ENCODE measurements at regions not wholly inside any gene's neighbourhood (a gene's known extent, or its start where the extent isn't known, plus 50 kb on each side); places are given as distances from the start of the nearest gene placed in this dataset.

- Histone ChIP-seq H3K9me3 (ENCODE audit: low read length) (no peaks in the 10 kb centered on the region), H3K79me2 (ENCODE audit: insufficient read depth, low read depth, low read length) (no peaks in the 10 kb centered on the region), H3K4me2 (ENCODE audit: low read length) (no peak overlapping the region), H3K9me2 (ENCODE audit: insufficient read depth, low read length) (no peaks in the 10 kb centered on the region), H3K36me3 (ENCODE audit: insufficient read depth, low read length) (no peaks in the 10 kb centered on the region), H3K4me3 (ENCODE audit: low read depth, low read length, poor library complexity, severe bottlenecking) (no peak overlapping the region), H2AFZ (ENCODE audit: low read length) (no peak overlapping the region), H3K4me1 (ENCODE audit: insufficient read depth, low read length, poor library complexity, severe bottlenecking) (no peaks in the 10 kb centered on the region), H4K20me1 (ENCODE audit: insufficient read depth, low read length) (no peaks in the 10 kb centered on the region), H3K27ac (ENCODE audit: low read depth, low read length, poor library complexity, severe bottlenecking) (no peak overlapping the region)
- DNase-seq (ENCODE audit: low spot score), result no peak
- intact Hi-C loops (cut with micrococcal nuclease; ENCODE audit: unreplicated experiment), result no loop called here
- CTCF ChIA-PET (ENCODE audit: unreplicated experiment), result no interaction called here
- TF ChIP-seq CTCF (conservative IDR thresholded peaks at IDR 0.05; ENCODE audit: low read length), result no peak
- TF ChIP-seq EZH2phosphoT487 (IDR thresholded peaks at IDR 0.05; ENCODE audit: borderline replicate concordance, low read depth, low read length), result no peak
- POLR2A ChIA-PET, result no interaction called here
- BruUV-seq (replicated peaks), result no TSS peak
Measured at GRCh38 chr15:91787198-91787597, 66.3 kb upstream of the SLCO3A1 start.

GRCh38 chr15:91789136-91789535 lies 64.4 kb upstream of the SLCO3A1 start:
- BruUV-seq (replicated peaks), result no TSS peak
- no peaks in the 10 kb centered on the region for H4K20me1 ChIP-seq (ENCODE audit: insufficient read depth, low read length)
- TF ChIP-seq CTCF (conservative IDR thresholded peaks at IDR 0.05; ENCODE audit: low read length) (no peak), EZH2phosphoT487 (IDR thresholded peaks at IDR 0.05; ENCODE audit: borderline replicate concordance, low read depth, low read length) (no peak)
- ChIA-PET POLR2A (no interaction called here), CTCF (ENCODE audit: unreplicated experiment) (no interaction called here)
- H3K4me1 ChIP-seq (ENCODE audit: insufficient read depth, low read length, poor library complexity, severe bottlenecking), result no peaks in the 10 kb centered on the region
- H3K79me2 ChIP-seq (ENCODE audit: insufficient read depth, low read depth, low read length), result no peaks in the 10 kb centered on the region
- H2AFZ ChIP-seq (ENCODE audit: low read length), result no peak overlapping the region
- no peaks in the 10 kb centered on the region for H3K9me2 ChIP-seq (ENCODE audit: insufficient read depth, low read length)
- no peaks in the 10 kb centered on the region for H3K9me3 ChIP-seq (ENCODE audit: low read length)
- no peak overlapping the region for H3K27ac ChIP-seq (ENCODE audit: low read depth, low read length, poor library complexity, severe bottlenecking)
- no peaks in the 10 kb centered on the region for H3K36me3 ChIP-seq (ENCODE audit: insufficient read depth, low read length)
- intact Hi-C loops (cut with micrococcal nuclease; ENCODE audit: unreplicated experiment), result no loop called here
- H3K4me3 ChIP-seq (ENCODE audit: low read depth, low read length, poor library complexity, severe bottlenecking), result no peak overlapping the region
- DNase-seq (ENCODE audit: low spot score), result no peak
- H3K4me2 ChIP-seq (ENCODE audit: low read length), result no peak overlapping the region

GRCh38 chr15:91790836-91791235 lies 62.7 kb upstream of the SLCO3A1 start:
- Histone ChIP-seq H3K4me1 (ENCODE audit: insufficient read depth, low read length, poor library complexity, severe bottlenecking) (no peaks in the 10 kb centered on the region), H3K9me3 (ENCODE audit: low read length) (no peaks in the 10 kb centered on the region), H3K36me3 (ENCODE audit: insufficient read depth, low read length) (no peaks in the 10 kb centered on the region), H3K27ac (ENCODE audit: low read depth, low read length, poor library complexity, severe bottlenecking) (no peak overlapping the region), H4K20me1 (ENCODE audit: insufficient read depth, low read length) (no peaks in the 10 kb centered on the region), H3K4me3 (ENCODE audit: low read depth, low read length, poor library complexity, severe bottlenecking) (no peak overlapping the region), H3K9me2 (ENCODE audit: insufficient read depth, low read length) (no peaks in the 10 kb centered on the region), H3K79me2 (ENCODE audit: insufficient read depth, low read depth, low read length) (no peaks in the 10 kb centered on the region), H3K4me2 (ENCODE audit: low read length) (no peak overlapping the region), H2AFZ (ENCODE audit: low read length) (no peak overlapping the region)
- CTCF ChIA-PET (ENCODE audit: unreplicated experiment), result no interaction called here
- TF ChIP-seq EZH2phosphoT487 (IDR thresholded peaks at IDR 0.05; ENCODE audit: borderline replicate concordance, low read depth, low read length) (no peak), CTCF (conservative IDR thresholded peaks at IDR 0.05; ENCODE audit: low read length) (no peak)
- BruUV-seq (replicated peaks), result no TSS peak
- intact Hi-C loops (cut with micrococcal nuclease; ENCODE audit: unreplicated experiment), result no loop called here
- POLR2A ChIA-PET, result interaction anchor here (0.8 kb wide), 1 partner anchor 9 kb away, joined by 3 read pairs; no protein-coding TSS in a partner anchor
- DNase-seq (ENCODE audit: low spot score), result no peak
